A673 (cell line): ENCODE measurements at regions not wholly inside any gene's neighbourhood (a gene's known extent, or its start where the extent isn't known, plus 50 kb on each side); places are given as distances from the start of the nearest gene placed in this dataset.
"Not testable (repeated sequence)": the region's sequence is repeated elsewhere in the genome, so short reads cannot be mapped to it uniquely, and the experiment has no call there.

Experiments
- CTCF ChIP-seq: fragments of 300-800, 200-600 bp; sonication (generic); conservative IDR thresholded peaks from 2 replicates; pipeline ENCODE4 v1.5.1; 2017; ENCODE audit warnings: low read depth, mild to moderate bottlenecking, antibody characterized with exemption, low read length, moderate library complexity, mixed read lengths
- EZH2 ChIP-seq: fragments of 200-600 bp; sonication (generic); IDR thresholded peaks from 2 replicates; pipeline ENCODE4 v1.6.1; 2017; ENCODE audit warnings: borderline replicate concordance, low read depth, mild to moderate bottlenecking, mixed read lengths, antibody characterized with exemption, low read length; ENCODE audit not compliant: poor library complexity, severe bottlenecking

GRCh38 chr5:16276859-16277258 is 97.3 kb upstream of the MARCHF11 start:
- not testable (repeated sequence) for TF ChIP-seq EZH2, CTCF
